CD14-positive monocyte (primary cell): ENCODE measurements at regions not wholly inside any gene's neighbourhood (a gene's known extent, or its start where the extent isn't known, plus 50 kb on each side); places are given as distances from the start of the nearest gene placed in this dataset.

Source experiments
- DNase-seq, 3 donors: peaks; one replicate each; pipeline ENCODE4 v3.0.0-alpha.2; 2011 to 2022
- H2AFZ ChIP-seq: 2 replicates; pipeline ENCODE4 v1.6.0; 2012; ENCODE audit warnings: mild to moderate bottlenecking, low read depth, low read length, inconsistent platforms; ENCODE audit not compliant: insufficient read depth, poor library complexity, severe bottlenecking
- H3K27ac ChIP-seq, 2 donors: 1 replicate in 1 of 2; 2 replicates in 1 of 2; pipeline ENCODE4 v1.5.1; 2012 to 2013; ENCODE audit warnings: low read length in 2 of 2, control low read depth in 1 of 2, inconsistent platforms in 1 of 2, low read depth in 1 of 2, mild to moderate bottlenecking in 1 of 2
- H3K27me3 ChIP-seq, 2 donors: one replicate each; pipeline versions ENCODE4 v1.6.0 to v1.6.1; 2011 to 2013; ENCODE audit warnings: low read length in 2 of 2; ENCODE audit not compliant: control insufficient read depth in 2 of 2, insufficient read depth in 2 of 2
- H3K36me3 ChIP-seq, 2 donors: replicated peaks in 1 of 2; 1 replicate in 1 of 2; 2 replicates in 1 of 2; pipeline versions ENCODE4 v1.5.1 to v1.6.1; 2012 to 2013; ENCODE audit warnings: low read length in 2 of 2, control low read depth in 1 of 2, inconsistent platforms in 1 of 2, mild to moderate bottlenecking in 1 of 2; ENCODE audit not compliant: insufficient read depth in 2 of 2, control insufficient read depth in 1 of 2
- H3K4me1 ChIP-seq, 2 donors: 1 replicate in 1 of 2; 2 replicates in 1 of 2; pipeline versions ENCODE4 v1.5.1 to v1.6.1; 2012 to 2013; ENCODE audit warnings: low read length in 2 of 2, control low read depth in 1 of 2, inconsistent platforms in 1 of 2, mild to moderate bottlenecking in 1 of 2, moderate library complexity in 1 of 2; ENCODE audit not compliant: insufficient read depth in 2 of 2, control insufficient read depth in 1 of 2
- H3K4me2 ChIP-seq: replicated peaks from 2 replicates; pipeline ENCODE3; 2012; ENCODE audit warnings: low read length, moderate library complexity, mild to moderate bottlenecking; ENCODE audit not compliant: poor library complexity, severe bottlenecking; ENCODE audit errors: extremely low read depth
- H3K4me3 ChIP-seq, 3 experiments: fragments of 200-600 bp in 1 of 3; sonication (generic) in 1 of 3; replicated peaks in 1 of 3; 1 replicate in 2 of 3; 2 replicates in 1 of 3; pipeline ENCODE4 v1.5.1; 2011 to 2013; ENCODE audit warnings: low read length in 3 of 3, mild to moderate bottlenecking in 3 of 3, control low read depth in 2 of 3, low read depth in 2 of 3, inconsistent platforms in 1 of 3, moderate library complexity in 1 of 3
- H3K79me2 ChIP-seq: 2 replicates; pipeline ENCODE4 v1.6.0; 2012; ENCODE audit warnings: mild to moderate bottlenecking, control low read depth, inconsistent platforms, low read length, moderate library complexity; ENCODE audit not compliant: insufficient read depth
- H3K9ac ChIP-seq: 2 replicates; pipeline ENCODE4 v1.6.0; 2017; ENCODE audit warnings: low read length, mild to moderate bottlenecking; ENCODE audit not compliant: insufficient read depth, poor library complexity, severe bottlenecking
- H3K9me3 ChIP-seq, 2 donors: replicated peaks in 1 of 2; 1 replicate in 1 of 2; 2 replicates in 1 of 2; pipeline versions ENCODE4 v1.5.1 to v1.6.1; 2012 to 2013; ENCODE audit warnings: low read length in 2 of 2, control low read depth in 1 of 2; ENCODE audit not compliant: control insufficient read depth in 1 of 2, insufficient read depth in 1 of 2
- H4K20me1 ChIP-seq: 2 replicates; pipeline ENCODE4 v1.6.0; 2012; ENCODE audit warnings: mild to moderate bottlenecking, low read length, control low read depth, moderate library complexity; ENCODE audit not compliant: insufficient read depth
- H3K27ac Mint-ChIP-seq, 7 donors: one replicate each; pipeline ENCODE4 v1.8.0; 2020; ENCODE audit warnings: mild to moderate bottlenecking in 7 of 7, mixed read lengths in 7 of 7, moderate library complexity in 6 of 7, inconsistent platforms in 2 of 7
- H3K27me3 Mint-ChIP-seq, 3 donors: one replicate each; pipeline ENCODE4 v1.8.0; 2021 to 2022; ENCODE audit warnings: low read depth in 3 of 3, mild to moderate bottlenecking in 3 of 3, mixed read lengths in 3 of 3, moderate library complexity in 3 of 3, inconsistent platforms in 1 of 3
- H3K36me3 Mint-ChIP-seq, 2 donors: one replicate each; pipeline ENCODE4 v1.8.0; 2020; ENCODE audit warnings: mixed read lengths in 2 of 2, inconsistent platforms in 1 of 2, mild to moderate bottlenecking in 1 of 2
- H3K4me1 Mint-ChIP-seq: one replicate; pipeline ENCODE4 v1.8.0; 2020; ENCODE audit warnings: mild to moderate bottlenecking, mixed read lengths
- H3K4me3 Mint-ChIP-seq, 2 donors: one replicate each; pipeline ENCODE4 v1.8.0; 2020; ENCODE audit warnings: mild to moderate bottlenecking in 2 of 2, mixed read lengths in 2 of 2, moderate library complexity in 1 of 2
- H3K9me3 Mint-ChIP-seq, 7 donors: one replicate each; pipeline ENCODE4 v1.8.0; 2020 to 2022; ENCODE audit warnings: mixed read lengths in 7 of 7, mild to moderate bottlenecking in 6 of 7, moderate library complexity in 6 of 7, inconsistent platforms in 2 of 7
- CTCF ChIP-seq: fragments of 200-600 bp; IDR thresholded peaks from one replicate; pipeline ENCODE4 v1.8.0; 2022; ENCODE audit warnings: antibody characterized with exemption, mild to moderate bottlenecking
- WGBS: methylation state at CpG from one replicate; pipeline ENCODE4 v1.1.5; 2013; ENCODE audit warnings: missing lambda C conversion rate; ENCODE audit not compliant: insufficient coverage; 5-methylcytosine and 5-hydroxymethylcytosine counted together
- intact Hi-C, 2 donors: fragments of 100-400 bp; cut with micrococcal nuclease; formaldehyde crosslinking; loops; one replicate each; pipeline versions ENCODE4 v1.15.0 to v1.15.1; 2023

- Histone ChIP-seq H2AFZ (no peak overlapping the region), H3K9me3 (no peaks in the 10 kb centered on the region), H3K79me2 (no peaks in the 10 kb centered on the region), H3K27me3 (no peaks in the 10 kb centered on the region), H3K4me1 (peaks cover 18 to 20% of the 10 kb centered on the region in 2 donors), H3K27ac (no peak overlapping the region), H3K36me3 (no peaks in the 10 kb centered on the region), H3K4me2 (no peak overlapping the region), H4K20me1 (no peaks in the 10 kb centered on the region), H3K9ac (no peak overlapping the region), H3K4me3 (no peak overlapping the region)
- no peaks in the 10 kb centered on the region for H3K36me3 Mint-ChIP-seq
- DNase-seq = no peak
- no peaks in the 10 kb centered on the region for H3K9me3 Mint-ChIP-seq
- no peak overlapping the region for H3K27ac Mint-ChIP-seq
- H3K4me1 Mint-ChIP-seq = peaks cover 22% of the 10 kb centered on the region
- intact Hi-C loops = no loop called here
- H3K4me3 Mint-ChIP-seq = no peak overlapping the region
- H3K27me3 Mint-ChIP-seq = peaks cover 3 to 5% (median 3%) of the 10 kb centered on the region in 3 donors
- 97% methylated on average over 4 of the region's 7 CpGs for WGBS
- no peak for TF ChIP-seq CTCF
These were observed 330.6 kb upstream of the ZMIZ1 start for GRCh38 chr10:78737883-78738856.

GRCh38 chr10:78738861-78739260, 329.9 kb upstream of the ZMIZ1 start:
- Histone ChIP-seq H3K79me2 (no peaks in the 10 kb centered on the region), H2AFZ (no peak overlapping the region), H3K4me2 (no peak overlapping the region), H3K36me3 (no peaks in the 10 kb centered on the region), H3K4me3 (no peak overlapping the region), H3K9me3 (no peaks in the 10 kb centered on the region), H3K27ac (no peak overlapping the region), H3K9ac (no peak overlapping the region), H3K27me3 (no peaks in the 10 kb centered on the region), H4K20me1 (no peaks in the 10 kb centered on the region), H3K4me1 (peaks cover 22 to 23% of the 10 kb centered on the region in 2 donors)
- TF ChIP-seq CTCF = no peak
- no peaks in the 10 kb centered on the region for H3K36me3 Mint-ChIP-seq
- no peaks in the 10 kb centered on the region for H3K9me3 Mint-ChIP-seq
- H3K27ac Mint-ChIP-seq = no peak overlapping the region
- peaks cover 27% of the 10 kb centered on the region for H3K4me1 Mint-ChIP-seq
- intact Hi-C loops = no loop called here
- DNase-seq = no peak
- H3K27me3 Mint-ChIP-seq = peaks cover 2 to 3% (median 3%) of the 10 kb centered on the region in 3 donors
- WGBS = 93% methylated on average over 3 of the region's 5 CpGs
- no peak overlapping the region for H3K4me3 Mint-ChIP-seq
